TTC549 (cell line): ENCODE measurements at regions not wholly inside any gene's neighbourhood (a gene's known extent, or its start where the extent isn't known, plus 50 kb on each side); places are given as distances from the start of the nearest gene placed in this dataset.
A peak's percentile ranks its signal among the peaks of the same experiment; 100 is the strongest.
"Not testable (repeated sequence)": the region's sequence is repeated elsewhere in the genome, so short reads cannot be mapped to it uniquely, and the experiment has no call there.

Source experiments
- FAIRE-seq: peaks from 2 replicates; lab custom pipeline; 2012; peaks lifted over from hg19 to GRCh38; lab: Jason Lieb, UNC

GRCh38 chr7:128561116-128561722 lies 84.7 kb downstream of the METTL2B start:
- not testable (repeated sequence) for FAIRE-seq

- not testable (repeated sequence) for FAIRE-seq
Measured at GRCh38 chr7:128562795-128563194, 86.2 kb downstream of the METTL2B start.

GRCh38 chr7:128564123-128564700 lies 87.7 kb downstream of the METTL2B start:
- FAIRE-seq: not testable (repeated sequence)

GRCh38 chr7:128564932-128565864 lies 88.7 kb downstream of the METTL2B start:
- not testable (repeated sequence) for FAIRE-seq

- not testable (repeated sequence) for FAIRE-seq
Measured at GRCh38 chr7:128575277-128575676, 96.8 kb upstream of the GARIN1A start.

- FAIRE-seq: not testable (repeated sequence)
Measured at GRCh38 chr7:128576953-128577352, 95.1 kb upstream of the GARIN1A start.

- not testable (repeated sequence) for FAIRE-seq
Measured at GRCh38 chr7:128579843-128580242, 92.2 kb upstream of the GARIN1A start.

GRCh38 chr7:128581100-128581499 lies 91.0 kb upstream of the GARIN1A start:
- not testable (repeated sequence) for FAIRE-seq

- not testable (repeated sequence) for FAIRE-seq
Measured at GRCh38 chr7:128581825-128582561, 90.1 kb upstream of the GARIN1A start.

- not testable (repeated sequence) for FAIRE-seq
Measured at GRCh38 chr7:128586715-128587114, 85.4 kb upstream of the GARIN1A start.

GRCh38 chr7:128591705-128592104 lies 80.4 kb upstream of the GARIN1A start:
- no peak for FAIRE-seq

GRCh38 chr7:128592209-128592608 lies 79.9 kb upstream of the GARIN1A start:
- not testable (repeated sequence) for FAIRE-seq

GRCh38 chr7:128594061-128594460 lies 78.0 kb upstream of the GARIN1A start:
- FAIRE-seq: not testable (repeated sequence)

GRCh38 chr7:128596336-128597128 lies 75.6 kb upstream of the GARIN1A start:
- not testable (repeated sequence) for FAIRE-seq

- FAIRE-seq: not testable (repeated sequence)
Measured at GRCh38 chr7:128598946-128599345, 73.1 kb upstream of the GARIN1A start.

GRCh38 chr7:128608678-128609421 lies 63.2 kb upstream of the GARIN1A start:
- FAIRE-seq: peak; percentile 87

- FAIRE-seq: not testable (repeated sequence)
Measured at GRCh38 chr7:128613366-128613765, 58.7 kb upstream of the GARIN1A start.

- not testable (repeated sequence) for FAIRE-seq
Measured at GRCh38 chr7:128614812-128615211, 57.3 kb upstream of the GARIN1A start.

GRCh38 chr7:128616799-128617198 lies 55.3 kb upstream of the GARIN1A start:
- not testable (repeated sequence) for FAIRE-seq
